Mesendoderm (in vitro differentiated cells): ENCODE measurements at regions not wholly inside any gene's neighbourhood (a gene's known extent, or its start where the extent isn't known, plus 50 kb on each side); places are given as distances from the start of the nearest gene placed in this dataset.

Experiments
- DNase-seq: peaks from one replicate; pipeline ENCODE4 v3.0.0; 2013
- H2AK5ac ChIP-seq: 2 replicates; pipeline ENCODE4 v1.6.1; 2013; ENCODE audit warnings: low read length, inconsistent platforms
- H2BK120ac ChIP-seq: 2 replicates; pipeline ENCODE4 v1.6.1; 2013; ENCODE audit warnings: low read depth, mild to moderate bottlenecking, low read length, moderate library complexity, mixed read lengths
- H2BK15ac ChIP-seq: replicated peaks from 2 replicates; pipeline ENCODE4 v1.6.1; 2013; ENCODE audit warnings: low read depth, mild to moderate bottlenecking, moderate library complexity
- H2BK5ac ChIP-seq: 2 replicates; pipeline ENCODE4 v1.6.1; 2013; ENCODE audit warnings: low read length, inconsistent platforms
- H3K18ac ChIP-seq: 2 replicates; pipeline ENCODE4 v1.6.1; 2013; ENCODE audit warnings: mild to moderate bottlenecking, low read length, mixed read lengths
- H3K23ac ChIP-seq: one replicate; pipeline ENCODE4 v1.6.1; 2013; ENCODE audit warnings: low read length
- H3K27ac ChIP-seq: 2 replicates; pipeline ENCODE4 v1.5.1; 2013; ENCODE audit warnings: low read depth, mild to moderate bottlenecking, inconsistent platforms, low read length, moderate library complexity
- H3K27me3 ChIP-seq: 2 replicates; pipeline ENCODE4 v1.6.1; 2013; ENCODE audit warnings: low read length, control low read depth, mild to moderate bottlenecking, inconsistent platforms; ENCODE audit not compliant: insufficient read depth, poor library complexity
- H3K36me3 ChIP-seq: 2 replicates; pipeline ENCODE4 v1.6.1; 2013; ENCODE audit warnings: low read length, inconsistent platforms; ENCODE audit not compliant: control insufficient read depth, insufficient read depth
- H3K4ac ChIP-seq: one replicate; pipeline ENCODE4 v1.6.1; 2013; ENCODE audit warnings: low read depth, mild to moderate bottlenecking, low read length, moderate library complexity
- H3K4me1 ChIP-seq: 2 replicates; pipeline ENCODE4 v1.6.1; 2013; ENCODE audit warnings: low read depth, low read length, inconsistent platforms; ENCODE audit not compliant: control insufficient read depth
- H3K4me2 ChIP-seq: 2 replicates; pipeline ENCODE4 v1.6.1; 2013; ENCODE audit warnings: low read length
- H3K4me3 ChIP-seq: 2 replicates; pipeline ENCODE4 v1.5.1; 2013; ENCODE audit warnings: mild to moderate bottlenecking, low read length
- H3K56ac ChIP-seq: one replicate; pipeline ENCODE4 v1.6.1; 2013; ENCODE audit warnings: low read length
- H3K79me1 ChIP-seq: 2 replicates; pipeline ENCODE4 v1.6.1; 2013; ENCODE audit warnings: low read length, inconsistent platforms
- H3K79me2 ChIP-seq: 2 replicates; pipeline ENCODE4 v1.6.1; 2013; ENCODE audit warnings: mild to moderate bottlenecking, low read length; ENCODE audit not compliant: control insufficient read depth, insufficient read depth
- H3K9ac ChIP-seq: 2 replicates; pipeline ENCODE4 v1.6.1; 2013; ENCODE audit warnings: low read length, inconsistent platforms
- H4K5ac ChIP-seq: one replicate; pipeline ENCODE4 v1.6.1; 2013; ENCODE audit warnings: low read length
- H4K8ac ChIP-seq: one replicate; pipeline ENCODE4 v1.6.1; 2013; ENCODE audit warnings: low read depth, mild to moderate bottlenecking, control low read depth, low read length, moderate library complexity
- WGBS: extraction: QIAGEN DNeasy Blood & Tissue Kit; methylation state at CpG from one replicate; pipeline ENCODE4 v1.1.7; 2013; ENCODE audit warnings: low lambda C conversion rate, missing lambda C conversion rate; ENCODE audit not compliant: insufficient coverage; ENCODE audit errors: extremely low coverage; 5-methylcytosine and 5-hydroxymethylcytosine counted together

- H3K23ac ChIP-seq = no peak overlapping the region
- H3K79me1 ChIP-seq = no peaks in the 10 kb centered on the region
- H3K4me1 ChIP-seq = no peaks in the 10 kb centered on the region
- DNase-seq = no peak
- no peak overlapping the region for H4K8ac ChIP-seq
- H3K79me2 ChIP-seq = no peaks in the 10 kb centered on the region
- no peak overlapping the region for H3K56ac ChIP-seq
- no peak overlapping the region for H3K4me3 ChIP-seq
- no peak overlapping the region for H2BK5ac ChIP-seq
- no peaks in the 10 kb centered on the region for H3K27me3 ChIP-seq
- no peaks in the 10 kb centered on the region for H3K36me3 ChIP-seq
- no peak overlapping the region for H3K27ac ChIP-seq
- no peak overlapping the region for H3K18ac ChIP-seq
- H3K4me2 ChIP-seq = no peak overlapping the region
- H2AK5ac ChIP-seq = no peak overlapping the region
- H3K4ac ChIP-seq = no peak overlapping the region
- no peak overlapping the region for H4K5ac ChIP-seq
- no peak overlapping the region for H2BK15ac ChIP-seq
- H3K9ac ChIP-seq = no peak overlapping the region
- H2BK120ac ChIP-seq = no peak overlapping the region
- no CpG with 5 or more reads among the region's 3 CpGs for WGBS
These were observed 128.4 kb upstream of the NOX3 start for GRCh38 chr6:155584006-155584405.

- Histone ChIP-seq H3K4ac (no peak overlapping the region), H4K5ac (no peak overlapping the region), H4K8ac (no peak overlapping the region), H2BK5ac (no peak overlapping the region), H2AK5ac (no peak overlapping the region), H2BK120ac (no peak overlapping the region), H3K9ac (no peak overlapping the region), H3K79me2 (no peaks in the 10 kb centered on the region), H3K79me1 (no peaks in the 10 kb centered on the region), H3K27ac (no peak overlapping the region), H3K4me3 (no peak overlapping the region), H3K4me1 (no peaks in the 10 kb centered on the region), H2BK15ac (no peak overlapping the region), H3K18ac (no peak overlapping the region), H3K23ac (no peak overlapping the region), H3K27me3 (no peaks in the 10 kb centered on the region), H3K4me2 (no peak overlapping the region), H3K36me3 (no peaks in the 10 kb centered on the region), H3K56ac (no peak overlapping the region)
- no CpG with 5 or more reads among the region's 9 CpGs for WGBS
- no peak for DNase-seq
These were observed 126.7 kb upstream of the NOX3 start for GRCh38 chr6:155582016-155582991.

GRCh38 chr6:155580904-155581303 is 125.3 kb upstream of the NOX3 start:
- Histone ChIP-seq H3K4me3 (no peak overlapping the region), H3K27ac (no peak overlapping the region)
- no CpG with 5 or more reads among the region's 2 CpGs for WGBS

GRCh38 chr6:155578251-155578650 is 122.6 kb upstream of the NOX3 start:
- H3K27me3 ChIP-seq = no peaks in the 10 kb centered on the region
- no peak overlapping the region for H4K8ac ChIP-seq
- H3K18ac ChIP-seq = no peak overlapping the region
- no peak overlapping the region for H3K23ac ChIP-seq
- no peak overlapping the region for H3K4me2 ChIP-seq
- H3K36me3 ChIP-seq = no peaks in the 10 kb centered on the region
- peak; percentile 29 for DNase-seq
- no peak overlapping the region for H2AK5ac ChIP-seq
- H3K4me1 ChIP-seq = no peaks in the 10 kb centered on the region
- H3K79me1 ChIP-seq = no peaks in the 10 kb centered on the region
- H3K9ac ChIP-seq = no peak overlapping the region
- no peak overlapping the region for H2BK5ac ChIP-seq
- no peak overlapping the region for H3K4ac ChIP-seq
- no peak overlapping the region for H2BK15ac ChIP-seq
- no peak overlapping the region for H4K5ac ChIP-seq
- H2BK120ac ChIP-seq = no peak overlapping the region
- no peak overlapping the region for H3K4me3 ChIP-seq
- H3K79me2 ChIP-seq = no peaks in the 10 kb centered on the region
- no peak overlapping the region for H3K56ac ChIP-seq
- no peak overlapping the region for H3K27ac ChIP-seq

More at GRCh38 chr6:155580904-155581303, 125.3 kb upstream of the NOX3 start:
- Histone ChIP-seq H3K36me3 (no peaks in the 10 kb centered on the region), H3K79me2 (no peaks in the 10 kb centered on the region), H2BK120ac (no peak overlapping the region), H3K27me3 (no peaks in the 10 kb centered on the region), H2AK5ac (no peak overlapping the region), H3K4me2 (no peak overlapping the region), H3K23ac (no peak overlapping the region), H3K4me1 (no peaks in the 10 kb centered on the region), H3K79me1 (no peaks in the 10 kb centered on the region), H3K4ac (no peak overlapping the region), H4K5ac (no peak overlapping the region), H3K18ac (no peak overlapping the region), H2BK5ac (no peak overlapping the region), H2BK15ac (no peak overlapping the region), H3K9ac (no peak overlapping the region), H3K56ac (no peak overlapping the region), H4K8ac (no peak overlapping the region)
- peak; percentile 18 for DNase-seq

- Histone ChIP-seq H3K79me1 (no peaks in the 10 kb centered on the region), H2AK5ac (no peak overlapping the region), H3K27ac (no peak overlapping the region), H3K18ac (no peak overlapping the region), H3K4me1 (no peaks in the 10 kb centered on the region), H3K23ac (no peak overlapping the region), H3K36me3 (no peaks in the 10 kb centered on the region), H3K9ac (no peak overlapping the region), H3K79me2 (no peaks in the 10 kb centered on the region), H3K4ac (no peak overlapping the region), H2BK15ac (no peak overlapping the region), H3K4me2 (no peak overlapping the region), H2BK5ac (no peak overlapping the region), H3K4me3 (no peak overlapping the region), H4K8ac (no peak overlapping the region), H3K27me3 (no peaks in the 10 kb centered on the region), H3K56ac (no peak overlapping the region), H4K5ac (no peak overlapping the region), H2BK120ac (no peak overlapping the region)
- DNase-seq = no peak
- WGBS = no CpG with 5 or more reads among the region's 4 CpGs
These were observed 106.3 kb upstream of the NOX3 start for GRCh38 chr6:155561966-155562364.
